GM19452 (cell line): ENCODE measurements at regions not wholly inside any gene's neighbourhood (a gene's known extent, or its start where the extent isn't known, plus 50 kb on each side); places are given as distances from the start of the nearest gene placed in this dataset.

Source experiments
- ATAC-seq: cut with Tn5 transposase; IDR thresholded peaks from one replicate; pipeline ENCODE4 v1.9.1; 2021; ENCODE audit not compliant: unreplicated experiment

GRCh38 chr4:24172406-24172805, 282.6 kb upstream of the PPARGC1A start:
- ATAC-seq = no peak

- ATAC-seq = no peak
Measured at GRCh38 chr4:24169956-24170355, 280.1 kb upstream of the PPARGC1A start.

- no peak for ATAC-seq
Measured at GRCh38 chr4:24168658-24169057, 278.8 kb upstream of the PPARGC1A start.

GRCh38 chr4:24166501-24166900, 276.7 kb upstream of the PPARGC1A start:
- no peak for ATAC-seq

GRCh38 chr4:24164797-24165196, 274.9 kb upstream of the PPARGC1A start:
- ATAC-seq = no peak

GRCh38 chr4:24164054-24164693, 274.3 kb upstream of the PPARGC1A start:
- no peak for ATAC-seq

GRCh38 chr4:24163314-24163713, 273.5 kb upstream of the PPARGC1A start:
- no peak for ATAC-seq

- no peak for ATAC-seq
Measured at GRCh38 chr4:24160358-24160757, 270.5 kb upstream of the PPARGC1A start.

GRCh38 chr4:24158031-24158430, 268.2 kb upstream of the PPARGC1A start:
- no peak for ATAC-seq

- no peak for ATAC-seq
Measured at GRCh38 chr4:24150034-24150433, 260.2 kb upstream of the PPARGC1A start.

GRCh38 chr4:24146127-24146526, 256.3 kb upstream of the PPARGC1A start:
- ATAC-seq = no peak

- no peak for ATAC-seq
Measured at GRCh38 chr4:24145591-24145990, 255.7 kb upstream of the PPARGC1A start.

GRCh38 chr4:24144381-24144780, 254.5 kb upstream of the PPARGC1A start:
- no peak for ATAC-seq

GRCh38 chr4:24143741-24144140, 253.9 kb upstream of the PPARGC1A start:
- ATAC-seq = no peak

- no peak for ATAC-seq
Measured at GRCh38 chr4:24141836-24142235, 252.0 kb upstream of the PPARGC1A start.

GRCh38 chr4:24140892-24141291, 251.0 kb upstream of the PPARGC1A start:
- ATAC-seq = no peak

GRCh38 chr4:24137671-24138601, 248.1 kb upstream of the PPARGC1A start:
- ATAC-seq = no peak

- ATAC-seq = no peak
Measured at GRCh38 chr4:24131954-24132673, 242.3 kb upstream of the PPARGC1A start.

GRCh38 chr4:24130637-24131036, 240.8 kb upstream of the PPARGC1A start:
- ATAC-seq = no peak

GRCh38 chr4:24126776-24127175, 236.9 kb upstream of the PPARGC1A start:
- no peak for ATAC-seq

GRCh38 chr4:24121395-24122175, 231.7 kb upstream of the PPARGC1A start:
- no peak for ATAC-seq
